AG04450 (cell line): ENCODE measurements at regions not wholly inside any gene's neighbourhood (a gene's known extent, or its start where the extent isn't known, plus 50 kb on each side); places are given as distances from the start of the nearest gene placed in this dataset.

Experiments
- CTCF ChIA-PET: fragments of 300-600, 350-600 bp; formaldehyde crosslinking; extraction: SDS; loops from one replicate; lab custom pipeline; 2022; ENCODE audit warnings: antibody characterized with exemption, inconsistent platforms; lab: Charles Lee
- POLR2A ChIA-PET: fragments of 350-600 bp; formaldehyde crosslinking; extraction: SDS; loops from one replicate; lab custom pipeline; 2021; ENCODE audit warnings: antibody characterized with exemption, inconsistent platforms; lab: Yijun Ruan, JAX
- DNase-seq: peaks from one replicate; pipeline ENCODE4 v3.0.0-alpha.2; 2011; ENCODE audit warnings: low read depth, low spot score
- H3K27ac ChIP-seq: one replicate; pipeline ENCODE4 v1.5.1; 2012; ENCODE audit warnings: low read depth, low read length, control low read depth
- H3K27me3 ChIP-seq: one replicate; pipeline ENCODE4 v1.6.0; 2012; ENCODE audit warnings: low read length; ENCODE audit not compliant: control insufficient read depth, insufficient read depth
- H3K4me3 ChIP-seq: 2 replicates; pipeline ENCODE4 v1.5.1; 2011; ENCODE audit warnings: mild to moderate bottlenecking, low read depth, low read length, control low read depth
- H3K9me3 ChIP-seq: 2 replicates; pipeline ENCODE4 v1.5.1; 2012; ENCODE audit warnings: low read length; ENCODE audit not compliant: control insufficient read depth, insufficient read depth
- TF ChIP-seq, protein P1 (sequence below): IDR thresholded peaks from 2 replicates; pipeline ENCODE4 v1.5.1; 2011; ENCODE audit warnings: low read depth, low read length, control low read depth, inconsistent platforms

DNA sequence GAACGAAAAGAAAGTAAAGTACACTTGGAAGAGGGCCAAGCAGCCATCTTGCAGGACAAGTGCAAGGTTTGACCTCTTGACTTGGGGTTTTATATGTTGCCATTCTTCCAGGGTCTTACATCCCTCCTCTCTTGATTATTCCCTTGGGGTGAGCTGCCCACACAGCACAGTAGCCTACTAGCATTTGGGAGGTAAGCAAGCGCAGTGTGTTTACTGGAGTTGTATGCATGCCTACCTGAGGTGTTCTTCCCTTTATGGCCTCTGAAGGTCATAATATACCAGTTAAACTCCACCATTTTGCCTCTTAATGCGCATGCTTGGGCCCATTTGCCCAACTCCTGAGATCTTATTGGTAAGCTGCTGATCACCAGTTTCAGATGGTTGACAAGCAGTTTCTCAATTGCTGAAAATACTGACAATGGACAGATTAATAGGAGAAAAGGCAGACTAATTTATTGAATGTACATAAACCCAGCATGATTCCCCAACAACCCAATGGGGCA, 173.8 kb upstream of the SLC30A5 start:
- no peak overlapping the region for H3K4me3 ChIP-seq
- H3K27me3 ChIP-seq = no peaks in the 10 kb centered on the region
- H3K27ac ChIP-seq = no peak overlapping the region
- H3K9me3 ChIP-seq = peaks cover 7% of the 10 kb centered on the region; the same call in 1 of the 2 replicates
- DNase-seq = no peak
- TF ChIP-seq, protein P1, sequence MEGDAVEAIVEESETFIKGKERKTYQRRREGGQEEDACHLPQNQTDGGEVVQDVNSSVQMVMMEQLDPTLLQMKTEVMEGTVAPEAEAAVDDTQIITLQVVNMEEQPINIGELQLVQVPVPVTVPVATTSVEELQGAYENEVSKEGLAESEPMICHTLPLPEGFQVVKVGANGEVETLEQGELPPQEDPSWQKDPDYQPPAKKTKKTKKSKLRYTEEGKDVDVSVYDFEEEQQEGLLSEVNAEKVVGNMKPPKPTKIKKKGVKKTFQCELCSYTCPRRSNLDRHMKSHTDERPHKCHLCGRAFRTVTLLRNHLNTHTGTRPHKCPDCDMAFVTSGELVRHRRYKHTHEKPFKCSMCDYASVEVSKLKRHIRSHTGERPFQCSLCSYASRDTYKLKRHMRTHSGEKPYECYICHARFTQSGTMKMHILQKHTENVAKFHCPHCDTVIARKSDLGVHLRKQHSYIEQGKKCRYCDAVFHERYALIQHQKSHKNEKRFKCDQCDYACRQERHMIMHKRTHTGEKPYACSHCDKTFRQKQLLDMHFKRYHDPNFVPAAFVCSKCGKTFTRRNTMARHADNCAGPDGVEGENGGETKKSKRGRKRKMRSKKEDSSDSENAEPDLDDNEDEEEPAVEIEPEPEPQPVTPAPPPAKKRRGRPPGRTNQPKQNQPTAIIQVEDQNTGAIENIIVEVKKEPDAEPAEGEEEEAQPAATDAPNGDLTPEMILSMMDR = no peak
- CTCF ChIA-PET = no interaction called here
- POLR2A ChIA-PET = no interaction called here

DNA sequence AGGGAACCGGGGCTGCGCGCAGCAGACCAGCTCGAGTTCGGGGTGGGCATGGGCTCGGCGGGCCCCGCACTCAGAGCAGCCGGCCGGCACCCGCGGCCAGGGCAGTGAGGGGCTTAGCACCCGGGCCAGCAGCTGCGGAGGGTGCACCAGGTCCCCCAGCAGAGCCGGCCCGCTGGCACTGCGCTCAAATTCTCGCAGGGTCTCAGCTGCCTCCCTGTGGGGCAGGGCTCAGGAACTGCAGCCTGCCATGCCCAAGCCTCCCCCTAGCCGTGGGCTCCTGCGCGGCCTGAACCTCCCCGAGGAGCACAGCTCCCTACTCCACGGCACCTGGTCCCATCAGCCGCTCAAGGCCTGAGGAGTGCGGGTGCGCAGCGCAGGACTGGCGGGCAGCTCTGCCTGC, 172.9 kb upstream of the SLC30A5 start:
- peaks cover 7% of the 10 kb centered on the region; the same call in 1 of the 2 replicates for H3K9me3 ChIP-seq
- H3K27me3 ChIP-seq = no peaks in the 10 kb centered on the region
- H3K27ac ChIP-seq = no peak overlapping the region
- DNase-seq = no peak
- no peak overlapping the region for H3K4me3 ChIP-seq
- POLR2A ChIA-PET = no interaction called here
- CTCF ChIA-PET = no interaction called here
- TF ChIP-seq, protein P1 = no peak

DNA sequence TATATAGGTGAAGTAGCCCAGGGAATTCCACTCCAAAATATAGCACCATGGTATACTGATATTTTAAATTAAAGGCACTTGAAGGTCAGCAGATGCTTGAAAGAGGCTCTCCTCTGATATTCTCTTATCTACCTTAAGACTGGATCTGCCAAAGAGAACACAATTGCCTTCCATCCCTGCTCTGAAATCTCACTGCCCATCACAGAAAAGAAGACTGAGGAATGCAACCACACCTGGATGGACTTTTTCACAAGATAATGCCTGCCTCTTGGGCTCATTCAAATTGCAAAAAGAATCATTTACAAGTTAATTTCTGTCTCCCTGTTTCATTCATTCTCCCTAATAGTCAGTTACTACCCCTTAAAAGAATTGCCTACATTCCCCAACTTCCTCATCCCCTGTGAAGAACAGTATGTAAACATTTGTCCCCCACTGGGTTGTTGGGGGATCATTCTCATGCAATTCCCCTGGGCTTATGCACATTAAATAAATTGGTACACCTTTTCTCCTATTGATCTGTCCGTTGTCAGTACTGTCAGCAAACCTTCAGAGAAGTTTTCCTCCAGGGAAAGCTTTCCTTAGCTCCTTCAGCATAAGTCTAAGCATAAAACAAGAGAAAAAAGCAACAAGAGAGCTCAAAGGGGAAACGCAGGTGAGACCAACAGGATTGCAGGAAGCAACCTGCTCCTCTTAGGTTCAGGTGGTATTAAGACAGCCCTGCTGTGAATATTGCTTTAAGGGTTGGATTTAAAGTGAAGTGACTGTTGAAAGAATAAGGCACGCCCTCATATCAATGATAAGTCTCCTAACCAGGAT, 171.4 kb upstream of the SLC30A5 start:
- H3K27ac ChIP-seq = no peak overlapping the region
- H3K4me3 ChIP-seq = no peak overlapping the region
- peaks cover 7% of the 10 kb centered on the region; the same call in 1 of the 2 replicates for H3K9me3 ChIP-seq
- no peak for DNase-seq
- ChIA-PET CTCF (no interaction called here), POLR2A (no interaction called here)
- H3K27me3 ChIP-seq = no peaks in the 10 kb centered on the region
- TF ChIP-seq, protein P1 = no peak

DNA sequence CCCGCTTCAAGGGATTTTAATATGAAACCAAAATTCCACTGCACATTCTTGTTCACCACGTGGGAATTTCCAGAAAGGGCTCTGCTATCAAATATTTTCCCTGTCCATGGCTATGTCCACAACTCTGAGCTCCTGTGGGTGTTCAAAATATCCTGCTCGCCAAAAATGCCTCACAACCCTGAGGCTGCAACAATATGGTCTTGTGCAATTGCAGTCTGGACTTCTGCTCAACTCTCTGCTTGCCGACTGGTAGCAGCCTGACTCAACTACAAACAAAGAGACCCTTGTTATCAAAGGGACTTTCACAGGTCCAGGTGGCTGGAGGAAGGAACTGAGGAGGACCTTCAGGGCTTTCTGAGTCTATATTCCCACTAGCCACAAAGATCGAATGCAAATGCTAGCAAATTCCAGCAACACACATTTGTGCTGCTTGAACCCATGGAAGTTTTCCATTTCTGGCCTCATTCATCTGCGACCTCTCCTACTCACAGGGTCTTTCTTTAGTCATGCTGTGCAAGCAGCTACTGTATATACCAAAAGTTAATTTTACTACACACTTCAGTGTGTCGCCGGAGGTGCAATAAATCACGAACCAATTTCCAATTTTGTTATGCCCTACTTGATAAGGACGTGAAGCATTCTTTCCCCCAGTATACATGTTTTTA, 169.2 kb upstream of the SLC30A5 start:
- H3K27ac ChIP-seq = no peak overlapping the region
- H3K4me3 ChIP-seq = no peak overlapping the region
- CTCF ChIA-PET = no interaction called here
- no peak for DNase-seq
- H3K9me3 ChIP-seq = peaks cover 7% of the 10 kb centered on the region; the same call in 1 of the 2 replicates
- TF ChIP-seq, protein P1 = no peak
- POLR2A ChIA-PET = no interaction called here
- H3K27me3 ChIP-seq = no peaks in the 10 kb centered on the region
